RWPE2 (cell line): ENCODE measurements at regions not wholly inside any gene's neighbourhood (a gene's known extent, or its start where the extent isn't known, plus 50 kb on each side); places are given as distances from the start of the nearest gene placed in this dataset.

Source experiments
- ATAC-seq: fragments of 200-7000 bp; cut with Tn5 transposase; 3 replicates; pipeline ENCODE4 v1.9.1; 2021; ENCODE audit warnings: low read depth
- DNase-seq: peaks from one replicate; pipeline ENCODE4 v3.0.0-alpha.2; 2020; ENCODE audit warnings: low spot score
- H3K27ac ChIP-seq: fragments of 450-650 bp; 2 replicates; pipeline ENCODE4 v1.5.1; 2017; ENCODE audit warnings: mild to moderate bottlenecking; ENCODE audit not compliant: poor library complexity, severe bottlenecking
- H3K27me3 ChIP-seq: fragments of 250-450 bp; sonication (Bioruptor Pico); 2 replicates; pipeline ENCODE4 v1.5.1; 2021; ENCODE audit warnings: mild to moderate bottlenecking, moderate library complexity; ENCODE audit not compliant: insufficient read depth, poor library complexity, severe bottlenecking
- H3K36me3 ChIP-seq: fragments of 250-450 bp; sonication (Bioruptor Pico); 2 replicates; pipeline ENCODE4 v1.5.1; 2020; ENCODE audit warnings: low read depth, mild to moderate bottlenecking, moderate library complexity
- H3K4me1 ChIP-seq: fragments of 250-450 bp; sonication (Bioruptor Pico); 2 replicates; pipeline ENCODE4 v1.5.1; 2021; ENCODE audit warnings: mild to moderate bottlenecking, moderate library complexity; ENCODE audit not compliant: insufficient read depth, poor library complexity, severe bottlenecking
- H3K4me3 ChIP-seq: fragments of 250-450 bp; sonication (Bioruptor Pico); 2 replicates; pipeline ENCODE4 v1.5.1; 2021; ENCODE audit warnings: mild to moderate bottlenecking, moderate library complexity; ENCODE audit not compliant: severe bottlenecking
- H3K9me3 ChIP-seq: fragments of 250-450 bp; sonication (Bioruptor Pico); 2 replicates; pipeline ENCODE4 v1.5.1; 2021; ENCODE audit warnings: mild to moderate bottlenecking, moderate library complexity; ENCODE audit not compliant: severe bottlenecking
- CTCF ChIP-seq: fragments of 450-650 bp; IDR thresholded peaks from one replicate; pipeline ENCODE4 v1.5.1; 2017; ENCODE audit warnings: mild to moderate bottlenecking, moderate library complexity; ENCODE audit not compliant: poor library complexity, severe bottlenecking

DNA sequence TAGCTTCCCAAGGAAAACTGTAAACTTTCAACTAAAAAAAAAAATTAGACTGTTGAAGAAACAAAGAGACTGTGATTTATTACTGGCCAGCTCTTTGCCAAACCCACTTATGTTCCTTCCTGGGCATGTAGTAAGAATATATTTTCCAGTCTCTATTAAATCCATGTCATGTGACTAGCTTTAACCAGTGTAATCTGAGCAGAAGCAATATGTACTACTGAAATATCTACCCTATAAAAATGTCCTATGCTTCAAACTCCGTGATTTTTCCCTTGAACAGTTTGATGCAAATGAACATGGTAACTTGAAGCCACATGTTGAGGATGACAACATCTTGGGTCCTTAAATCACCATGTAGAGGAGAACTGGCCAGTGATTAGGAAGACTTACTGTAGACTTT, 144.5 kb downstream of the NTMT2 start:
- no peak overlapping the region for H3K27ac ChIP-seq
- no peak for TF ChIP-seq CTCF
- no peak overlapping the region for H3K4me3 ChIP-seq
- no peaks in the 10 kb centered on the region for H3K9me3 ChIP-seq
- H3K4me1 ChIP-seq: peaks cover 3% of the 10 kb centered on the region
- H3K36me3 ChIP-seq: no peaks in the 10 kb centered on the region
- no peaks in the 10 kb centered on the region for H3K27me3 ChIP-seq
- DNase-seq: no peak
- no peak for ATAC-seq

- Histone ChIP-seq H3K27ac (no peak overlapping the region), H3K4me3 (no peak overlapping the region), H3K36me3 (no peaks in the 10 kb centered on the region), H3K27me3 (no peaks in the 10 kb centered on the region), H3K9me3 (no peaks in the 10 kb centered on the region), H3K4me1 (peaks cover 3% of the 10 kb centered on the region)
- DNase-seq: no peak
- TF ChIP-seq CTCF: no peak
- ATAC-seq: no peak
These were observed 145.2 kb downstream of the NTMT2 start for GRCh38 chr1:170290991-170291390.

- ATAC-seq (no peak), DNase-seq (no peak)
- H3K36me3 ChIP-seq: no peaks in the 10 kb centered on the region
- no peak for TF ChIP-seq CTCF
- no peak overlapping the region for H3K4me3 ChIP-seq
- H3K27ac ChIP-seq: no peak overlapping the region
- no peaks in the 10 kb centered on the region for H3K9me3 ChIP-seq
- no peaks in the 10 kb centered on the region for H3K27me3 ChIP-seq
- peaks cover 3% of the 10 kb centered on the region for H3K4me1 ChIP-seq
These were observed 145.8 kb downstream of the NTMT2 start for GRCh38 chr1:170291516-170291915.

- ATAC-seq: no peak
- no peaks in the 10 kb centered on the region for H3K4me1 ChIP-seq
- no peak for TF ChIP-seq CTCF
- no peak for DNase-seq
- H3K4me3 ChIP-seq: no peak overlapping the region
- H3K9me3 ChIP-seq: no peaks in the 10 kb centered on the region
- no peak overlapping the region for H3K27ac ChIP-seq
- H3K27me3 ChIP-seq: no peaks in the 10 kb centered on the region
- H3K36me3 ChIP-seq: no peaks in the 10 kb centered on the region
These were observed 150.5 kb downstream of the NTMT2 start for GRCh38 chr1:170296211-170296610.

DNA sequence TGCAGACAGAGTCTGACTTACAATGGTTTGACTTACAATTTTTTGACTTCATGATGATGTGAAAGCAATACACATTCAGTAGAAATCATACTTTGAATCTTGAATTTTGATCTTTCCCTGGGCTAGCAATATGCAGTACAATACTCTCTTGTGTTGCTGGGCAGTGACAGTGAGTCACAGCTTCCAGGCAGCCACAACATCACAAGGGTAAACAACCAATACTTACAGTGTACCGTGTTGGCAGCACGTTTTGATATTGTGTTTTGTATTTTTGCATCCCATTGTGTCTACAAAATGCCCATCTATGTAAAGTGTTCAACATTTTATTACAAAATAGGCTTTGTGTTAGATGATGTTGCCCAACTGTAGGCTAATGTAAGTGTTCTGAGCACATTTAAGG, 150.9 kb downstream of the NTMT2 start:
- no peak for ATAC-seq
- no peaks in the 10 kb centered on the region for H3K4me1 ChIP-seq
- H3K4me3 ChIP-seq: no peak overlapping the region
- no peaks in the 10 kb centered on the region for H3K9me3 ChIP-seq
- no peak for TF ChIP-seq CTCF
- H3K36me3 ChIP-seq: no peaks in the 10 kb centered on the region
- H3K27me3 ChIP-seq: no peaks in the 10 kb centered on the region
- H3K27ac ChIP-seq: no peak overlapping the region
- DNase-seq: no peak
